CD4-positive, CD25-positive, alpha-beta regulatory T cell (primary cell): ENCODE measurements at regions not wholly inside any gene's neighbourhood (a gene's known extent, or its start where the extent isn't known, plus 50 kb on each side); places are given as distances from the start of the nearest gene placed in this dataset.
"Not testable (repeated sequence)": the region's sequence is repeated elsewhere in the genome, so short reads cannot be mapped to it uniquely, and the experiment has no call there.

Source experiments
- ATAC-seq, 2 donors: fragments of 150-1000 bp; cut with Tn5 transposase; one replicate each; pipeline ENCODE4 v1.10.0; 2021; ENCODE audit warnings: low read depth in 2 of 2, moderate number of reproducible peaks in 2 of 2, moderate library complexity in 1 of 2
- DNase-seq, 3 donors: peaks; one replicate each; pipeline versions ENCODE4 v3.0.0 to v3.0.0-alpha.2; 2012 to 2022; ENCODE audit warnings: mixed read lengths in 1 of 3
- H3K27ac ChIP-seq: one replicate; pipeline ENCODE4 v1.7.0; 2013; ENCODE audit warnings: mild to moderate bottlenecking, low read length; ENCODE audit not compliant: insufficient read depth, poor library complexity, severe bottlenecking
- H3K27me3 ChIP-seq: one replicate; pipeline ENCODE4 v1.7.0; 2013; ENCODE audit warnings: low read length; ENCODE audit not compliant: control insufficient read depth, insufficient read depth
- H3K36me3 ChIP-seq: one replicate; pipeline ENCODE4 v1.7.0; 2013; ENCODE audit warnings: mild to moderate bottlenecking, low read length, moderate library complexity; ENCODE audit not compliant: control insufficient read depth, insufficient read depth
- H3K4me1 ChIP-seq: 2 replicates; pipeline ENCODE4 v1.7.0; 2013; ENCODE audit warnings: mild to moderate bottlenecking, low read length; ENCODE audit not compliant: insufficient read depth, control insufficient read depth, poor library complexity, severe bottlenecking
- H3K4me3 ChIP-seq: one replicate; pipeline ENCODE4 v1.7.0; 2013; ENCODE audit warnings: low read depth, mild to moderate bottlenecking, low read length, moderate library complexity
- H3K9me3 ChIP-seq, 2 experiments: 1 replicate in 1 of 2; 2 replicates in 1 of 2; pipeline ENCODE4 v1.7.0; 2013; ENCODE audit warnings: low read length in 2 of 2, mild to moderate bottlenecking in 1 of 2, moderate library complexity in 1 of 2; ENCODE audit not compliant: control insufficient read depth in 2 of 2
- H3K27ac Mint-ChIP-seq, 3 donors: one replicate each; pipeline ENCODE4 v1.8.0; 2020 to 2022; ENCODE audit warnings: mild to moderate bottlenecking in 3 of 3, mixed read lengths in 3 of 3, moderate library complexity in 2 of 3
- H3K27me3 Mint-ChIP-seq: one replicate; pipeline ENCODE4 v1.8.0; 2022; ENCODE audit warnings: mild to moderate bottlenecking, mixed read lengths
- H3K36me3 Mint-ChIP-seq: one replicate; pipeline ENCODE4 v1.8.0; 2020; ENCODE audit warnings: mixed read lengths
- H3K4me1 Mint-ChIP-seq, 4 donors: one replicate each; pipeline ENCODE4 v1.8.0; 2020 to 2022; ENCODE audit warnings: mixed read lengths in 4 of 4, mild to moderate bottlenecking in 1 of 4
- H3K4me3 Mint-ChIP-seq, 4 donors: one replicate each; pipeline ENCODE4 v1.8.0; 2020 to 2022; ENCODE audit warnings: mild to moderate bottlenecking in 4 of 4, mixed read lengths in 4 of 4, moderate library complexity in 3 of 4
- H3K9me3 Mint-ChIP-seq, 7 donors: one replicate each; pipeline ENCODE4 v1.8.0; 2020 to 2022; ENCODE audit warnings: mixed read lengths in 7 of 7, mild to moderate bottlenecking in 3 of 7, moderate library complexity in 2 of 7

GRCh38 chr3:173286507-173286906 lies 111.0 kb upstream of the NLGN1 start:
- H3K36me3 ChIP-seq, ATAC-seq, H3K27ac ChIP-seq, H3K36me3 Mint-ChIP-seq, H3K4me3 Mint-ChIP-seq, DNase-seq, H3K27me3 ChIP-seq, H3K4me1 Mint-ChIP-seq, H3K4me3 ChIP-seq, H3K27me3 Mint-ChIP-seq, H3K9me3 ChIP-seq, H3K4me1 ChIP-seq, H3K27ac Mint-ChIP-seq: not testable (repeated sequence)
- peaks cover 2 to 11% (median 4%) of the 10 kb centered on the region in 7 donors for H3K9me3 Mint-ChIP-seq

GRCh38 chr3:173284301-173284700 lies 113.2 kb upstream of the NLGN1 start:
- Histone ChIP-seq H3K27ac (no peak overlapping the region), H3K9me3 (no peaks in the 10 kb centered on the region), H3K4me3 (no peak overlapping the region), H3K36me3 (no peaks in the 10 kb centered on the region), H3K4me1 (no peaks in the 10 kb centered on the region), H3K27me3 (no peaks in the 10 kb centered on the region)
- Mint-ChIP-seq H3K36me3 (no peaks in the 10 kb centered on the region), H3K9me3 (peaks cover 2 to 11% (median 3%) of the 10 kb centered on the region in 7 donors), H3K4me1 (no peaks in the 10 kb centered on the region), H3K27me3 (no peaks in the 10 kb centered on the region), H3K27ac (no peak overlapping the region), H3K4me3 (peak overlapping the region in 1 of 4 donors; percentile 21)
- DNase-seq = no peak
- ATAC-seq = no peak

GRCh38 chr3:173275740-173276139 lies 121.8 kb upstream of the NLGN1 start:
- Histone ChIP-seq H3K4me3 (no peak overlapping the region), H3K36me3 (no peaks in the 10 kb centered on the region), H3K27ac (no peak overlapping the region), H3K4me1 (no peaks in the 10 kb centered on the region), H3K9me3 (peaks cover 0 to 2% of the 10 kb centered on the region in 2 experiments), H3K27me3 (no peaks in the 10 kb centered on the region)
- Mint-ChIP-seq H3K27me3 (no peaks in the 10 kb centered on the region), H3K36me3 (no peaks in the 10 kb centered on the region), H3K9me3 (peaks cover 0 to 26% (median 5%) of the 10 kb centered on the region in 7 donors), H3K27ac (no peak overlapping the region), H3K4me3 (no peak overlapping the region), H3K4me1 (no peaks in the 10 kb centered on the region)
- ATAC-seq = no peak
- no peak for DNase-seq

- no peak overlapping the region for H3K27ac ChIP-seq
- no peaks in the 10 kb centered on the region for H3K36me3 ChIP-seq
- DNase-seq (no peak), ATAC-seq (no peak)
- no peaks in the 10 kb centered on the region for H3K9me3 ChIP-seq
- Mint-ChIP-seq H3K4me3 (no peak overlapping the region), H3K4me1 (no peaks in the 10 kb centered on the region), H3K9me3 (peaks cover 0 to 26% (median 7%) of the 10 kb centered on the region in 7 donors), H3K27ac (no peak overlapping the region), H3K27me3 (no peaks in the 10 kb centered on the region), H3K36me3 (no peaks in the 10 kb centered on the region)
- no peak overlapping the region for H3K4me3 ChIP-seq
- no peaks in the 10 kb centered on the region for H3K27me3 ChIP-seq
- H3K4me1 ChIP-seq = no peaks in the 10 kb centered on the region
Measured at GRCh38 chr3:173273838-173274237, 123.7 kb upstream of the NLGN1 start.

GRCh38 chr3:173268781-173269180 lies 127.7 kb upstream of the SPATA16 start:
- no peak overlapping the region for H3K27ac Mint-ChIP-seq
- H3K36me3 Mint-ChIP-seq = no peaks in the 10 kb centered on the region
- Histone ChIP-seq H3K9me3 (no peaks in the 10 kb centered on the region), H3K36me3 (no peaks in the 10 kb centered on the region), H3K4me1 (no peaks in the 10 kb centered on the region), H3K4me3 (no peak overlapping the region), H3K27ac (no peak overlapping the region), H3K27me3 (no peaks in the 10 kb centered on the region)
- H3K4me3 Mint-ChIP-seq = no peak overlapping the region
- no peaks in the 10 kb centered on the region for H3K4me1 Mint-ChIP-seq
- H3K9me3 Mint-ChIP-seq = peaks cover 0 to 7% (median 4%) of the 10 kb centered on the region in 7 donors
- ATAC-seq (no peak), DNase-seq (no peak)
- H3K27me3 Mint-ChIP-seq = no peaks in the 10 kb centered on the region

GRCh38 chr3:173267716-173268115 lies 126.7 kb upstream of the SPATA16 start:
- H3K27ac Mint-ChIP-seq = no peak overlapping the region
- H3K36me3 Mint-ChIP-seq = no peaks in the 10 kb centered on the region
- H3K9me3 Mint-ChIP-seq = peaks cover 0 to 6% (median 1%) of the 10 kb centered on the region in 7 donors
- no peaks in the 10 kb centered on the region for H3K4me1 Mint-ChIP-seq
- no peak overlapping the region for H3K4me3 Mint-ChIP-seq
- Histone ChIP-seq H3K27me3 (no peaks in the 10 kb centered on the region), H3K9me3 (no peaks in the 10 kb centered on the region), H3K27ac (no peak overlapping the region), H3K4me3 (no peak overlapping the region), H3K36me3 (no peaks in the 10 kb centered on the region), H3K4me1 (no peaks in the 10 kb centered on the region)
- H3K27me3 Mint-ChIP-seq = no peaks in the 10 kb centered on the region
- DNase-seq (no peak), ATAC-seq (no peak)

- no peaks in the 10 kb centered on the region for H3K27me3 Mint-ChIP-seq
Measured at GRCh38 chr3:173266441-173266840, 125.4 kb upstream of the SPATA16 start.

GRCh38 chr3:173258697-173259096 lies 117.7 kb upstream of the SPATA16 start:
- no peaks in the 10 kb centered on the region for H3K36me3 Mint-ChIP-seq

More at GRCh38 chr3:173266441-173266840, 125.4 kb upstream of the SPATA16 start:
- Histone ChIP-seq H3K4me1 (no peaks in the 10 kb centered on the region), H3K9me3 (no peaks in the 10 kb centered on the region), H3K36me3 (no peaks in the 10 kb centered on the region), H3K27ac (no peak overlapping the region), H3K4me3 (no peak overlapping the region), H3K27me3 (no peaks in the 10 kb centered on the region)
- no peaks in the 10 kb centered on the region for H3K36me3 Mint-ChIP-seq
- H3K4me3 Mint-ChIP-seq = no peak overlapping the region
- no peaks in the 10 kb centered on the region for H3K4me1 Mint-ChIP-seq
- DNase-seq = no peak
- ATAC-seq = no peak
- peaks cover 0 to 6% (median 1%) of the 10 kb centered on the region in 7 donors for H3K9me3 Mint-ChIP-seq
- no peak overlapping the region for H3K27ac Mint-ChIP-seq

More at GRCh38 chr3:173258697-173259096, 117.7 kb upstream of the SPATA16 start:
- Mint-ChIP-seq H3K4me1 (no peaks in the 10 kb centered on the region), H3K27ac (no peak overlapping the region), H3K9me3 (peaks cover 2 to 8% (median 4%) of the 10 kb centered on the region in 7 donors), H3K27me3 (no peaks in the 10 kb centered on the region), H3K4me3 (no peak overlapping the region)
- H3K27ac ChIP-seq = no peak overlapping the region
- H3K36me3 ChIP-seq = no peaks in the 10 kb centered on the region
- no peaks in the 10 kb centered on the region for H3K27me3 ChIP-seq
- H3K9me3 ChIP-seq = no peaks in the 10 kb centered on the region
- DNase-seq (no peak), ATAC-seq (no peak)
- no peaks in the 10 kb centered on the region for H3K4me1 ChIP-seq
- H3K4me3 ChIP-seq = no peak overlapping the region
